ENCODE measurements at regions not wholly inside any gene's neighbourhood (a gene's known extent, or its start where the extent isn't known, plus 50 kb on each side); places are given as distances from the start of the nearest gene placed in this dataset.

DNA sequence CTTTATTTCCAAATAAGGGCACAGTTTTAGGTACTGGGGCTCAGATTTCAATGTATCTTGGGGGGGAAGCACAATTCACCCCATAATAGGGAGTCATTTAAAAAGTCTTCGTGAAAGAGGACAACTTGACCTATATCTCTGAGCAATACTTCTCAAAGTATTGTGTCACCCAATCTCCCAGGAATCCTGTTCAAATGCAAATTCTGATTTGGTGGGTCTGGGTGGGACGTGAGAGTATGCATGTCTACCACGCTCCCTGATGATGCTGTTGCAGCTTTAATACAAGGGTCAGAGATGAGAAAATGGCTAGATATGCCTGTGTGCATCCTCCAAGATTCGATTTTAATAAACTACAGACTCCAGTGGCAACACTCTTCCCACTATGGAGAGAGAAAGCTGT is 514.8 kb downstream of the BCOR start:
- Histone ChIP-seq H3K9me3 (ENCODE audit: control insufficient read depth, low read length) (peaks cover 14% of the 10 kb centered on the region), H3K4me1 (ENCODE audit: control insufficient read depth, insufficient read depth, low read depth, low read length) (peaks cover 2% of the 10 kb centered on the region), H3K18ac (ENCODE audit: low read depth in 1 of 2, low read length in 2 of 2) (no peak overlapping the region), H2BK15ac (ENCODE audit: low read depth, poor library complexity, severe bottlenecking) (no peak overlapping the region), H3K27ac (ENCODE audit: low read length, poor library complexity, severe bottlenecking) (no peak overlapping the region), H2BK120ac (ENCODE audit: low read depth, low read length) (no peak overlapping the region), H4K91ac (ENCODE audit: low read length) (no peak overlapping the region), H3K4me2 (ENCODE audit: low read length, poor library complexity, severe bottlenecking) (no peak overlapping the region), H3K4ac (ENCODE audit: low read depth in 1 of 2, low read length in 2 of 2) (no peak overlapping the region), H2BK12ac (ENCODE audit: low read length in 2 of 2) (no peak overlapping the region), H3K23ac (ENCODE audit: low read length in 2 of 2) (no peak overlapping the region), H3K79me1 (replicated peaks; ENCODE audit: low read length, poor library complexity, severe bottlenecking) (no peaks in the 10 kb centered on the region), H3K9ac (ENCODE audit: low read length) (no peak overlapping the region), H4K8ac (ENCODE audit: low read length) (no peak overlapping the region), H2AFZ (ENCODE audit: low read depth, low read length) (no peak overlapping the region), H2BK5ac (ENCODE audit: low read depth, low read length, poor library complexity, severe bottlenecking) (no peak overlapping the region), H3K4me3 (ENCODE audit: insufficient read depth in 1 of 2, low read depth in 1 of 2, low read length in 2 of 2) (no peak overlapping the region), H2AK5ac (ENCODE audit: low read length, severe bottlenecking) (no peak overlapping the region), H3K27me3 (ENCODE audit: control insufficient read depth in 1 of 2, insufficient read depth in 1 of 2, low read length in 2 of 2) (peaks cover 3 to 80% of the 10 kb centered on the region in 2 experiments), H3K36me3 (ENCODE audit: control insufficient read depth in 1 of 2, insufficient read depth in 2 of 2, low read depth in 1 of 2, low read length in 2 of 2) (no peaks in the 10 kb centered on the region), H3K14ac (ENCODE audit: low read length in 2 of 2) (no peak overlapping the region)
- no peak for DNase-seq
- no CpG with 5 or more reads among the region's 4 CpGs for WGBS

GRCh38 chrX:39585808-39586207 is 511.9 kb downstream of the BCOR start:
- no peak overlapping the region for H4K8ac ChIP-seq (ENCODE audit: low read length)
- H3K23ac ChIP-seq (ENCODE audit: low read length in 2 of 2): no peak overlapping the region
- H2BK12ac ChIP-seq (ENCODE audit: low read length in 2 of 2): no peak overlapping the region
- H3K27me3 ChIP-seq (ENCODE audit: control insufficient read depth in 1 of 2, insufficient read depth in 1 of 2, low read length in 2 of 2): peaks cover 3 to 84% of the 10 kb centered on the region in 2 experiments
- H3K79me1 ChIP-seq (replicated peaks; ENCODE audit: low read length, poor library complexity, severe bottlenecking): no peaks in the 10 kb centered on the region
- no peak overlapping the region for H2BK5ac ChIP-seq (ENCODE audit: low read depth, low read length, poor library complexity, severe bottlenecking)
- H3K14ac ChIP-seq (ENCODE audit: low read length in 2 of 2): no peak overlapping the region
- no peak for DNase-seq
- peaks cover 2% of the 10 kb centered on the region for H3K4me1 ChIP-seq (ENCODE audit: control insufficient read depth, insufficient read depth, low read depth, low read length)
- no peak overlapping the region for H2BK120ac ChIP-seq (ENCODE audit: low read depth, low read length)
- H2BK15ac ChIP-seq (ENCODE audit: low read depth, poor library complexity, severe bottlenecking): no peak overlapping the region
- H3K27ac ChIP-seq (ENCODE audit: low read length, poor library complexity, severe bottlenecking): no peak overlapping the region
- no peak overlapping the region for H3K18ac ChIP-seq (ENCODE audit: low read depth in 1 of 2, low read length in 2 of 2)
- H3K36me3 ChIP-seq (ENCODE audit: control insufficient read depth in 1 of 2, insufficient read depth in 2 of 2, low read depth in 1 of 2, low read length in 2 of 2): no peaks in the 10 kb centered on the region
- no peak overlapping the region for H2AK5ac ChIP-seq (ENCODE audit: low read length, severe bottlenecking)
- peaks cover 14% of the 10 kb centered on the region for H3K9me3 ChIP-seq (ENCODE audit: control insufficient read depth, low read length)
- H3K9ac ChIP-seq (ENCODE audit: low read length): no peak overlapping the region
- H2AFZ ChIP-seq (ENCODE audit: low read depth, low read length): no peak overlapping the region
- H3K4ac ChIP-seq (ENCODE audit: low read depth in 1 of 2, low read length in 2 of 2): no peak overlapping the region
- H4K91ac ChIP-seq (ENCODE audit: low read length): no peak overlapping the region
- no peak overlapping the region for H3K4me3 ChIP-seq (ENCODE audit: insufficient read depth in 1 of 2, low read depth in 1 of 2, low read length in 2 of 2)
- no peak overlapping the region for H3K4me2 ChIP-seq (ENCODE audit: low read length, poor library complexity, severe bottlenecking)
- 85% methylated on average over 3 of the region's 3 CpGs for WGBS

- no peak overlapping the region for H3K4me3 ChIP-seq (ENCODE audit: insufficient read depth in 1 of 2, low read depth in 1 of 2, low read length in 2 of 2)
- H3K4me2 ChIP-seq (ENCODE audit: low read length, poor library complexity, severe bottlenecking): no peak overlapping the region
- peaks cover 2% of the 10 kb centered on the region for H3K4me1 ChIP-seq (ENCODE audit: control insufficient read depth, insufficient read depth, low read depth, low read length)
- H3K27ac ChIP-seq (ENCODE audit: low read length, poor library complexity, severe bottlenecking): no peak overlapping the region
- peaks cover 3 to 84% of the 10 kb centered on the region in 2 experiments for H3K27me3 ChIP-seq (ENCODE audit: control insufficient read depth in 1 of 2, insufficient read depth in 1 of 2, low read length in 2 of 2)
- no peak overlapping the region for H3K9ac ChIP-seq (ENCODE audit: low read length)
- peaks cover 14% of the 10 kb centered on the region for H3K9me3 ChIP-seq (ENCODE audit: control insufficient read depth, low read length)
- no peak overlapping the region for H3K23ac ChIP-seq (ENCODE audit: low read length in 2 of 2)
- no peak for DNase-seq
- H2BK120ac ChIP-seq (ENCODE audit: low read depth, low read length): no peak overlapping the region
- WGBS: 57% methylated on average over 4 of the region's 4 CpGs
- no peak overlapping the region for H3K14ac ChIP-seq (ENCODE audit: low read length in 2 of 2)
- H4K91ac ChIP-seq (ENCODE audit: low read length): no peak overlapping the region
- no peak overlapping the region for H2AFZ ChIP-seq (ENCODE audit: low read depth, low read length)
- H3K79me1 ChIP-seq (replicated peaks; ENCODE audit: low read length, poor library complexity, severe bottlenecking): no peaks in the 10 kb centered on the region
- H3K4ac ChIP-seq (ENCODE audit: low read depth in 1 of 2, low read length in 2 of 2): no peak overlapping the region
- H3K36me3 ChIP-seq (ENCODE audit: control insufficient read depth in 1 of 2, insufficient read depth in 2 of 2, low read depth in 1 of 2, low read length in 2 of 2): no peaks in the 10 kb centered on the region
- H2AK5ac ChIP-seq (ENCODE audit: low read length, severe bottlenecking): no peak overlapping the region
- no peak overlapping the region for H2BK12ac ChIP-seq (ENCODE audit: low read length in 2 of 2)
- H3K18ac ChIP-seq (ENCODE audit: low read depth in 1 of 2, low read length in 2 of 2): no peak overlapping the region
- H4K8ac ChIP-seq (ENCODE audit: low read length): no peak overlapping the region
- no peak overlapping the region for H2BK15ac ChIP-seq (ENCODE audit: low read depth, poor library complexity, severe bottlenecking)
- H2BK5ac ChIP-seq (ENCODE audit: low read depth, low read length, poor library complexity, severe bottlenecking): no peak overlapping the region
Observed at GRCh38 chrX:39586359-39586758, 511.4 kb downstream of the BCOR start.

GRCh38 chrX:39591099-39591498 is 506.7 kb downstream of the BCOR start:
- no peaks in the 10 kb centered on the region for H3K4me1 ChIP-seq (ENCODE audit: control insufficient read depth, insufficient read depth, low read depth, low read length)
- H4K91ac ChIP-seq (ENCODE audit: low read length): no peak overlapping the region
- no peaks in the 10 kb centered on the region for H3K9me3 ChIP-seq (ENCODE audit: control insufficient read depth, low read length)
- no peak overlapping the region for H3K27ac ChIP-seq (ENCODE audit: low read length, poor library complexity, severe bottlenecking)
- H3K36me3 ChIP-seq (ENCODE audit: control insufficient read depth in 1 of 2, insufficient read depth in 2 of 2, low read depth in 1 of 2, low read length in 2 of 2): no peaks in the 10 kb centered on the region
- no peak overlapping the region for H2BK15ac ChIP-seq (ENCODE audit: low read depth, poor library complexity, severe bottlenecking)
- H2BK120ac ChIP-seq (ENCODE audit: low read depth, low read length): no peak overlapping the region
- no peak overlapping the region for H4K8ac ChIP-seq (ENCODE audit: low read length)
- H3K4me3 ChIP-seq (ENCODE audit: insufficient read depth in 1 of 2, low read depth in 1 of 2, low read length in 2 of 2): no peak overlapping the region
- no peak overlapping the region for H2AK5ac ChIP-seq (ENCODE audit: low read length, severe bottlenecking)
- WGBS: no CpG with 5 or more reads among the region's 3 CpGs
- no peak for DNase-seq
- H3K14ac ChIP-seq (ENCODE audit: low read length in 2 of 2): no peak overlapping the region
- H2AFZ ChIP-seq (ENCODE audit: low read depth, low read length): no peak overlapping the region
- no peak overlapping the region for H3K4me2 ChIP-seq (ENCODE audit: low read length, poor library complexity, severe bottlenecking)
- H2BK12ac ChIP-seq (ENCODE audit: low read length in 2 of 2): no peak overlapping the region
- H3K4ac ChIP-seq (ENCODE audit: low read depth in 1 of 2, low read length in 2 of 2): no peak overlapping the region
- no peak overlapping the region for H3K9ac ChIP-seq (ENCODE audit: low read length)
- H3K18ac ChIP-seq (ENCODE audit: low read depth in 1 of 2, low read length in 2 of 2): no peak overlapping the region
- no peak overlapping the region for H2BK5ac ChIP-seq (ENCODE audit: low read depth, low read length, poor library complexity, severe bottlenecking)
- no peaks in the 10 kb centered on the region for H3K79me1 ChIP-seq (replicated peaks; ENCODE audit: low read length, poor library complexity, severe bottlenecking)
- H3K27me3 ChIP-seq (ENCODE audit: control insufficient read depth in 1 of 2, insufficient read depth in 1 of 2, low read length in 2 of 2): peaks cover 3 to 77% of the 10 kb centered on the region in 2 experiments
- H3K23ac ChIP-seq (ENCODE audit: low read length in 2 of 2): no peak overlapping the region
